IMR-90 (cell line): ENCODE measurements at regions not wholly inside any gene's neighbourhood (a gene's known extent, or its start where the extent isn't known, plus 50 kb on each side); places are given as distances from the start of the nearest gene placed in this dataset.

Experiments used
- ATAC-seq: fragments of 200-7000 bp; cut with Tn5 transposase; 2 replicates; pipeline ENCODE4 v1.9.1; 2020; ENCODE audit warnings: low read depth, mild to moderate bottlenecking, moderate library complexity
- BruUV-seq: library from RNA; stranded (reverse); fragments of 400-500 nt; replicated peaks from 2 replicates; lab custom pipeline; 2021; lab: Mats Ljungman, UMichigan
- CTCF ChIA-PET: fragments of 300-600 bp; formaldehyde crosslinking; extraction: SDS; loops from one replicate; lab custom pipeline; 2021; ENCODE audit warnings: antibody characterized with exemption; lab: Yijun Ruan, JAX
- POLR2A ChIA-PET: fragments of 300-600 bp; sonication (Branson Sonifier 250); formaldehyde crosslinking; loops from one replicate; lab custom pipeline; 2022; ENCODE audit warnings: antibody characterized with exemption; ENCODE audit not compliant: unreplicated experiment; lab: Charles Lee
- DNase-seq: peaks from one replicate; pipeline ENCODE4 v3.0.0; 2013
- H2AFZ ChIP-seq: replicated peaks from 2 replicates; pipeline ENCODE3; 2013; ENCODE audit warnings: low read length, mild to moderate bottlenecking; ENCODE audit not compliant: poor library complexity
- H2AK5ac ChIP-seq: 2 replicates; pipeline ENCODE4 v1.6.1; 2013; ENCODE audit warnings: low read depth, low read length, inconsistent platforms
- H2AK9ac ChIP-seq: replicated peaks from 2 replicates; pipeline ENCODE3; 2013; ENCODE audit warnings: mild to moderate bottlenecking, low read depth, low read length, moderate library complexity; ENCODE audit not compliant: poor library complexity
- H2BK120ac ChIP-seq: 2 replicates; pipeline ENCODE4 v1.6.1; 2013; ENCODE audit warnings: low read depth, low read length, inconsistent platforms
- H2BK15ac ChIP-seq: 3 replicates; pipeline ENCODE4 v1.6.1; 2013; ENCODE audit warnings: low read depth, low read length, inconsistent platforms
- H2BK20ac ChIP-seq: 2 replicates; pipeline ENCODE4 v1.6.1; 2013; ENCODE audit warnings: low read depth, mild to moderate bottlenecking, inconsistent platforms, low read length, moderate library complexity
- H2BK5ac ChIP-seq: 2 replicates; pipeline ENCODE4 v1.6.1; 2013; ENCODE audit warnings: mild to moderate bottlenecking, low read depth, low read length, inconsistent platforms; ENCODE audit not compliant: poor library complexity, severe bottlenecking
- H3K14ac ChIP-seq: replicated peaks from 2 replicates; pipeline ENCODE4 v1.6.1; 2013; ENCODE audit warnings: low read depth, low read length, inconsistent platforms
- H3K18ac ChIP-seq: 2 replicates; pipeline ENCODE4 v1.6.1; 2013; ENCODE audit warnings: low read depth, low read length, control low read depth
- H3K23ac ChIP-seq: 2 replicates; pipeline ENCODE4 v1.6.1; 2013; ENCODE audit warnings: low read depth, low read length, inconsistent platforms
- H3K27ac ChIP-seq: 2 replicates; pipeline ENCODE4 v1.5.1; 2013; ENCODE audit warnings: mild to moderate bottlenecking, control low read depth, low read length; ENCODE audit not compliant: insufficient read depth
- H3K27me3 ChIP-seq: 2 replicates; pipeline ENCODE4 v1.6.1; 2013; ENCODE audit warnings: low read length; ENCODE audit not compliant: control insufficient read depth, insufficient read depth
- H3K36me3 ChIP-seq: 2 replicates; pipeline ENCODE4 v1.6.1; 2013; ENCODE audit warnings: low read length, mixed read lengths; ENCODE audit not compliant: control insufficient read depth, insufficient read depth
- H3K4ac ChIP-seq: 2 replicates; pipeline ENCODE4 v1.6.1; 2013; ENCODE audit warnings: low read depth, low read length, inconsistent platforms
- H3K4me1 ChIP-seq: 2 replicates; pipeline ENCODE4 v1.6.1; 2013; ENCODE audit warnings: low read length, mixed read lengths; ENCODE audit not compliant: control insufficient read depth, insufficient read depth
- H3K4me2 ChIP-seq: 2 replicates; pipeline ENCODE4 v1.6.1; 2013; ENCODE audit warnings: low read depth, mild to moderate bottlenecking, control low read depth, low read length, moderate library complexity
- H3K4me3 ChIP-seq: 2 replicates; pipeline ENCODE4 v1.5.1; 2013; ENCODE audit warnings: low read depth, mild to moderate bottlenecking, control low read depth, low read length, moderate library complexity; ENCODE audit not compliant: insufficient read depth
- H3K56ac ChIP-seq: 2 replicates; pipeline ENCODE4 v1.6.1; 2013; ENCODE audit warnings: low read length, inconsistent platforms; ENCODE audit not compliant: insufficient read depth; ENCODE audit errors: extremely low read depth
- H3K79me1 ChIP-seq, 2 experiments: 2 replicates each; pipeline ENCODE4 v1.6.1; 2013; ENCODE audit warnings: low read length in 2 of 2, inconsistent platforms in 1 of 2, low read depth in 1 of 2
- H3K9ac ChIP-seq: 2 replicates; pipeline ENCODE4 v1.6.1; 2013; ENCODE audit warnings: low read depth, low read length, control low read depth
- H3K9me1 ChIP-seq: 2 replicates; pipeline ENCODE4 v1.6.1; 2013; ENCODE audit warnings: low read length, inconsistent platforms; ENCODE audit not compliant: insufficient read depth
- H3K9me3 ChIP-seq: 2 replicates; pipeline ENCODE4 v1.6.1; 2013; ENCODE audit warnings: low read length; ENCODE audit not compliant: control insufficient read depth, insufficient read depth
- H4K20me1 ChIP-seq: 2 replicates; pipeline ENCODE4 v1.6.1; 2013; ENCODE audit warnings: low read length, inconsistent platforms; ENCODE audit not compliant: insufficient read depth
- H4K5ac ChIP-seq: 2 replicates; pipeline ENCODE4 v1.6.1; 2013; ENCODE audit warnings: mild to moderate bottlenecking, low read depth, low read length, control low read depth
- H4K8ac ChIP-seq, 2 experiments: 2 replicates each; pipeline ENCODE4 v1.6.1; 2013; ENCODE audit warnings: low read depth in 2 of 2, low read length in 2 of 2, control low read depth in 1 of 2, inconsistent platforms in 1 of 2
- H4K91ac ChIP-seq: 2 replicates; pipeline ENCODE4 v1.6.1; 2013; ENCODE audit warnings: low read depth, low read length, inconsistent platforms; ENCODE audit not compliant: insufficient read depth
- BHLHE40 ChIP-seq: fragments of 150-350 bp; IDR thresholded peaks from 2 replicates; pipeline ENCODE4 v1.6.1; 2016; ENCODE audit warnings: mild to moderate bottlenecking, low read depth, low read length
- CEBPB ChIP-seq: IDR thresholded peaks from 2 replicates; pipeline ENCODE4 v1.6.1; 2012; ENCODE audit warnings: low read depth, low read length, improper control_type of control experiment
- CTCF ChIP-seq: conservative IDR thresholded peaks from 2 replicates; pipeline ENCODE4 v1.5.1; 2012; ENCODE audit warnings: mild to moderate bottlenecking, low read depth, low read length, improper control_type of control experiment
- ELK1 ChIP-seq: fragments of 150-350 bp; IDR thresholded peaks from 2 replicates; pipeline ENCODE4 v1.6.1; 2016; ENCODE audit warnings: low read depth, mild to moderate bottlenecking, low read length, moderate library complexity, borderline replicate concordance
- FOS ChIP-seq: fragments of 150-350 bp; IDR thresholded peaks from 2 replicates; pipeline ENCODE4 v1.6.1; 2016; ENCODE audit warnings: low read depth, low read length
- MAFK ChIP-seq: IDR thresholded peaks from 2 replicates; pipeline ENCODE4 v1.6.1; 2012; ENCODE audit warnings: low read depth, low read length, improper control_type of control experiment
- MAZ ChIP-seq: IDR thresholded peaks from 2 replicates; pipeline ENCODE4 v1.6.1; 2012; ENCODE audit warnings: low read depth, mild to moderate bottlenecking, low read length, improper control_type of control experiment, moderate library complexity, borderline replicate concordance
- MXI1 ChIP-seq: IDR thresholded peaks from 2 replicates; pipeline ENCODE4 v1.6.1; 2012; ENCODE audit warnings: low read depth, mild to moderate bottlenecking, low read length, moderate library complexity, borderline replicate concordance
- NFE2L2 ChIP-seq: fragments of 150-350 bp; IDR thresholded peaks from 2 replicates; pipeline ENCODE4 v1.6.1; 2016; ENCODE audit warnings: low read depth, mild to moderate bottlenecking, low read length
- POLR2A ChIP-seq: IDR thresholded peaks from 2 replicates; pipeline ENCODE4 v1.6.1; 2012; ENCODE audit warnings: mild to moderate bottlenecking, low read depth, low read length
- RAD21 ChIP-seq: IDR thresholded peaks from 2 replicates; pipeline ENCODE4 v1.6.1; 2012; ENCODE audit warnings: low read length, improper control_type of control experiment
- RCOR1 ChIP-seq: IDR thresholded peaks from 2 replicates; pipeline ENCODE4 v1.6.1; 2012; ENCODE audit warnings: mild to moderate bottlenecking, low read length, improper control_type of control experiment; ENCODE audit not compliant: insufficient replicate concordance
- RFX5 ChIP-seq: IDR thresholded peaks from 2 replicates; pipeline ENCODE4 v1.8.0; 2012; ENCODE audit warnings: low read depth, mild to moderate bottlenecking, low read length, moderate library complexity
- SMC3 ChIP-seq: fragments of 150-350 bp; IDR thresholded peaks from 2 replicates; pipeline ENCODE4 v1.6.1; 2016; ENCODE audit warnings: low read depth, mild to moderate bottlenecking, antibody characterized with exemption, low read length, moderate library complexity
- WGBS, 2 experiments: methylation state at CpG; one replicate each; pipeline versions ENCODE4 v1.1.5 to v1.1.7; 2013; ENCODE audit warnings: missing lambda C conversion rate in 2 of 2; ENCODE audit not compliant: insufficient read length in 1 of 2; ENCODE audit errors: extremely low coverage in 2 of 2; 5-methylcytosine and 5-hydroxymethylcytosine counted together
- dilution Hi-C: fragments of 300-500 bp; cut with HindIII; formaldehyde crosslinking; loops from one replicate; pipeline ENCODE4 v1.14.3; 2018; ENCODE audit warnings: low sequenced_read_pairs; ENCODE audit not compliant: unreplicated experiment
- in situ Hi-C: fragments of 300-500 bp; cut with MboI; formaldehyde crosslinking; loops from 3 replicates; pipeline ENCODE4 v1.14.3; 2019; ENCODE audit warnings: low sequenced_read_pairs, inconsistent platforms, mixed read lengths
- intact Hi-C: fragments of 100-400 bp; cut with micrococcal nuclease; formaldehyde crosslinking; loops from 2 replicates; pipeline ENCODE4 v1.10.0; 2022
- TF ChIP-seq, protein P1 (sequence below): fragments of 150-350 bp; IDR thresholded peaks from 2 replicates; pipeline ENCODE4 v1.6.1; 2017; ENCODE audit warnings: mild to moderate bottlenecking, antibody characterized with exemption, low read length, low read depth

DNA sequence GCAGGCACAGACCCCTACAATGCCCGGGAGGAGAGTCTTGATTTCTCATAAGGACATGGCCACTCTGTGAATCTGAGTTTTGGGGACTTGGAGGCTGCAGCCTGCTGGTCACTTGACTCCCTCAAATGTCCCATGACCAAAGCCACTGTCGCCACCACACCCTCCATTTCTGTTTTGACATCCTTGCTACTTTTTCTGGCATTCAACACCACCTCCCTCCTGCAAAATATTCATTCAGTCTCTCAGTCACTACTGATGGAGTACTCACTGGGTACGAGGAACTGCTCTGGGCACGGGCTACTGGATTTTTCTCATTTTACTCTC is 208.6 kb upstream of the HAAO start:
- H3K23ac ChIP-seq, result no peak overlapping the region

More for the DNA sequence above, 208.6 kb upstream of the HAAO start:
- no peak overlapping the region for H3K27ac ChIP-seq
- H3K4ac ChIP-seq, result no peak overlapping the region
- H4K91ac ChIP-seq, result no peak overlapping the region
- H4K5ac ChIP-seq, result no peak overlapping the region
- H3K9me3 ChIP-seq, result no peaks in the 10 kb centered on the region
- POLR2A ChIA-PET, result no interaction called here
- no peak overlapping the region for H3K56ac ChIP-seq
- no peak overlapping the region for H3K14ac ChIP-seq
- no peak overlapping the region for H3K9ac ChIP-seq
- H3K4me3 ChIP-seq, result no peak overlapping the region
- no peaks in the 10 kb centered on the region for H3K4me1 ChIP-seq
- H4K20me1 ChIP-seq, result no peaks in the 10 kb centered on the region
- TF ChIP-seq MAZ (no peak), MXI1 (no peak), MAFK (no peak), POLR2A (no peak), FOS (no peak), ELK1 (no peak), CEBPB (no peak), RCOR1 (no peak), SMC3 (no peak), NFE2L2 (no peak), BHLHE40 (no peak), RFX5 (no peak), RAD21 (no peak), CTCF (no peak)
- TF ChIP-seq, protein P1, sequence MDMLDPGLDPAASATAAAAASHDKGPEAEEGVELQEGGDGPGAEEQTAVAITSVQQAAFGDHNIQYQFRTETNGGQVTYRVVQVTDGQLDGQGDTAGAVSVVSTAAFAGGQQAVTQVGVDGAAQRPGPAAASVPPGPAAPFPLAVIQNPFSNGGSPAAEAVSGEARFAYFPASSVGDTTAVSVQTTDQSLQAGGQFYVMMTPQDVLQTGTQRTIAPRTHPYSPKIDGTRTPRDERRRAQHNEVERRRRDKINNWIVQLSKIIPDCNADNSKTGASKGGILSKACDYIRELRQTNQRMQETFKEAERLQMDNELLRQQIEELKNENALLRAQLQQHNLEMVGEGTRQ, result no peak
- no peak overlapping the region for H2BK15ac ChIP-seq
- no peaks in the 10 kb centered on the region for H3K36me3 ChIP-seq
- H3K4me2 ChIP-seq, result no peak overlapping the region
- no TSS peak for BruUV-seq
- H2AFZ ChIP-seq, result no peak overlapping the region
- dilution Hi-C loops, result no loop called here
- in situ Hi-C loops, result no loop called here
- DNase-seq, result no peak
- no peaks in the 10 kb centered on the region for H3K79me1 ChIP-seq
- no peak for ATAC-seq
- no peak overlapping the region for H2BK120ac ChIP-seq
- no peak overlapping the region for H2AK9ac ChIP-seq
- CTCF ChIA-PET, result no interaction called here
- 100% methylated on average over 1 of the region's 4 CpGs; no CpG with 5 or more reads in 1 of the 2 experiments for WGBS, 2 experiments
- no peak overlapping the region for H4K8ac ChIP-seq
- no peak overlapping the region for H2AK5ac ChIP-seq
- peaks cover 3% of the 10 kb centered on the region; the same call in 1 of the 2 replicates for H3K9me1 ChIP-seq
- intact Hi-C loops, result no loop called here
- no peak overlapping the region for H2BK5ac ChIP-seq
- no peaks in the 10 kb centered on the region for H3K27me3 ChIP-seq
- H3K18ac ChIP-seq, result no peak overlapping the region
- no peak overlapping the region for H2BK20ac ChIP-seq
